ENCODE measurements at regions not wholly inside any gene's neighbourhood (a gene's known extent, or its start where the extent isn't known, plus 50 kb on each side); places are given as distances from the start of the nearest gene placed in this dataset.

DNA sequence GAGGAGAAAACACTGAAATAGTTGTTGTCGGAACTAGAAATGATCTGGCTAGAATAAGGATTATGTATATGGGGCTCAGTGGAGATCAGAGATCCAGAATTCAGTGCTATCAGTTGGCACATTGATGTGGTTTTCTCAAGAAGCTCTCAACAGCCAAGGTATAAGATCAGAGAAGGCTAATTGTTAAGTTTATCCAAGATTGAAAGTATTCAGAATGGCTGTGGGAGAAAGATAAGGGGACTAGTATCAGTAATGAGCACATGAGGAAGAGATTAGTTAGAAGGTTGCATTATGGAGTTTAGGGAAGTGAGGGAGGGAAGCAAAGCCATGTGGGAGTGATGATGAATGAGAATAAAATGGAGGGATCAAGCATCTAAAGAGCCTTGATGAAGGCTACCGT, 128.1 kb upstream of the MIS18BP1 start:
- no peak overlapping the region for H3K27ac ChIP-seq (ENCODE audit: insufficient read depth, low read length)
- ChIA-PET CTCF (no interaction called here), POLR2A (ENCODE audit: unreplicated experiment) (no interaction called here)
- no peak overlapping the region for H3K4me3 ChIP-seq (ENCODE audit: insufficient read depth, low read depth, low read length)
- ATAC-seq (ENCODE audit: low read depth) = no peak
- no peaks in the 10 kb centered on the region for H3K27me3 ChIP-seq (ENCODE audit: control insufficient read depth, insufficient read depth, low read length)
- H3K56ac ChIP-seq (ENCODE audit: extremely low read depth, insufficient read depth, low read length) = no peak overlapping the region
- no peak overlapping the region for H3K4me2 ChIP-seq (ENCODE audit: low read depth, low read length)
- dilution Hi-C loops (cut with HindIII; ENCODE audit: low sequenced_read_pairs, unreplicated experiment) = no loop called here
- no peak overlapping the region for H2BK5ac ChIP-seq (ENCODE audit: low read depth, low read length, poor library complexity, severe bottlenecking)
- no peak for DNase-seq
- H4K8ac ChIP-seq (ENCODE audit: low read depth in 2 of 2, low read length in 2 of 2) = no peak overlapping the region
- no peak overlapping the region for H3K14ac ChIP-seq (replicated peaks; ENCODE audit: low read depth, low read length)
- no peak overlapping the region for H3K23ac ChIP-seq (ENCODE audit: low read depth, low read length)
- no peak for TF ChIP-seq RAD21 (IDR thresholded peaks at IDR 0.05; ENCODE audit: low read length)
- TF ChIP-seq SMC3 (IDR thresholded peaks at IDR 0.05; ENCODE audit: low read depth, low read length) = no peak
- TF ChIP-seq, protein P1, sequence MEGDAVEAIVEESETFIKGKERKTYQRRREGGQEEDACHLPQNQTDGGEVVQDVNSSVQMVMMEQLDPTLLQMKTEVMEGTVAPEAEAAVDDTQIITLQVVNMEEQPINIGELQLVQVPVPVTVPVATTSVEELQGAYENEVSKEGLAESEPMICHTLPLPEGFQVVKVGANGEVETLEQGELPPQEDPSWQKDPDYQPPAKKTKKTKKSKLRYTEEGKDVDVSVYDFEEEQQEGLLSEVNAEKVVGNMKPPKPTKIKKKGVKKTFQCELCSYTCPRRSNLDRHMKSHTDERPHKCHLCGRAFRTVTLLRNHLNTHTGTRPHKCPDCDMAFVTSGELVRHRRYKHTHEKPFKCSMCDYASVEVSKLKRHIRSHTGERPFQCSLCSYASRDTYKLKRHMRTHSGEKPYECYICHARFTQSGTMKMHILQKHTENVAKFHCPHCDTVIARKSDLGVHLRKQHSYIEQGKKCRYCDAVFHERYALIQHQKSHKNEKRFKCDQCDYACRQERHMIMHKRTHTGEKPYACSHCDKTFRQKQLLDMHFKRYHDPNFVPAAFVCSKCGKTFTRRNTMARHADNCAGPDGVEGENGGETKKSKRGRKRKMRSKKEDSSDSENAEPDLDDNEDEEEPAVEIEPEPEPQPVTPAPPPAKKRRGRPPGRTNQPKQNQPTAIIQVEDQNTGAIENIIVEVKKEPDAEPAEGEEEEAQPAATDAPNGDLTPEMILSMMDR (conservative IDR thresholded peaks at IDR 0.05; ENCODE audit: low read depth, low read length) = no peak
- TF ChIP-seq, protein P2, sequence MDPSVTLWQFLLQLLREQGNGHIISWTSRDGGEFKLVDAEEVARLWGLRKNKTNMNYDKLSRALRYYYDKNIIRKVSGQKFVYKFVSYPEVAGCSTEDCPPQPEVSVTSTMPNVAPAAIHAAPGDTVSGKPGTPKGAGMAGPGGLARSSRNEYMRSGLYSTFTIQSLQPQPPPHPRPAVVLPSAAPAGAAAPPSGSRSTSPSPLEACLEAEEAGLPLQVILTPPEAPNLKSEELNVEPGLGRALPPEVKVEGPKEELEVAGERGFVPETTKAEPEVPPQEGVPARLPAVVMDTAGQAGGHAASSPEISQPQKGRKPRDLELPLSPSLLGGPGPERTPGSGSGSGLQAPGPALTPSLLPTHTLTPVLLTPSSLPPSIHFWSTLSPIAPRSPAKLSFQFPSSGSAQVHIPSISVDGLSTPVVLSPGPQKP (IDR thresholded peaks at IDR 0.05; ENCODE audit: borderline replicate concordance, low read depth, low read length) = no peak
- TF ChIP-seq FOS (IDR thresholded peaks at IDR 0.05; ENCODE audit: low read depth, low read length) = no peak
- no peak for TF ChIP-seq MXI1 (IDR thresholded peaks at IDR 0.05; ENCODE audit: borderline replicate concordance, low read depth, low read length)
- no peak for TF ChIP-seq RFX5 (IDR thresholded peaks at IDR 0.05; ENCODE audit: low read depth, low read length)
- TF ChIP-seq MAFK (IDR thresholded peaks at IDR 0.05; ENCODE audit: low read depth, low read length) = no peak
- no peak for TF ChIP-seq NFE2L2 (IDR thresholded peaks at IDR 0.05; ENCODE audit: low read depth, low read length)
- TF ChIP-seq BHLHE40 (IDR thresholded peaks at IDR 0.05; ENCODE audit: low read depth, low read length) = no peak
- no peak for TF ChIP-seq MAZ (IDR thresholded peaks at IDR 0.05; ENCODE audit: borderline replicate concordance, low read depth, low read length)
- TF ChIP-seq, protein P3, sequence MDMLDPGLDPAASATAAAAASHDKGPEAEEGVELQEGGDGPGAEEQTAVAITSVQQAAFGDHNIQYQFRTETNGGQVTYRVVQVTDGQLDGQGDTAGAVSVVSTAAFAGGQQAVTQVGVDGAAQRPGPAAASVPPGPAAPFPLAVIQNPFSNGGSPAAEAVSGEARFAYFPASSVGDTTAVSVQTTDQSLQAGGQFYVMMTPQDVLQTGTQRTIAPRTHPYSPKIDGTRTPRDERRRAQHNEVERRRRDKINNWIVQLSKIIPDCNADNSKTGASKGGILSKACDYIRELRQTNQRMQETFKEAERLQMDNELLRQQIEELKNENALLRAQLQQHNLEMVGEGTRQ (IDR thresholded peaks at IDR 0.05; ENCODE audit: low read depth, low read length) = no peak
- TF ChIP-seq RCOR1 (IDR thresholded peaks at IDR 0.05; ENCODE audit: insufficient replicate concordance, low read length) = no peak
- TF ChIP-seq POLR2A (IDR thresholded peaks at IDR 0.05; ENCODE audit: low read depth, low read length) = no peak
- TF ChIP-seq CEBPB (IDR thresholded peaks at IDR 0.05; ENCODE audit: low read depth, low read length) = no peak
- no peak for TF ChIP-seq CHD1 (IDR thresholded peaks at IDR 0.05; ENCODE audit: low read depth, low read length)
- no peak overlapping the region for H2AK9ac ChIP-seq (replicated peaks; ENCODE audit: low read depth, low read length, poor library complexity)
- H2BK20ac ChIP-seq (ENCODE audit: low read depth, low read length) = no peak overlapping the region
- H4K20me1 ChIP-seq (ENCODE audit: insufficient read depth, low read length) = no peaks in the 10 kb centered on the region
- 17% methylated on average over 1 of the region's 2 CpGs; no CpG with 5 or more reads in 1 of the 2 experiments for WGBS, 2 experiments (ENCODE audit: extremely low coverage in 2 of 2, insufficient read length in 1 of 2)
- H3K79me1 ChIP-seq (ENCODE audit: low read depth in 1 of 2, low read length in 2 of 2) = no peaks in the 10 kb centered on the region
- in situ Hi-C loops (cut with MboI; ENCODE audit: low sequenced_read_pairs) = no loop called here
- H3K9ac ChIP-seq (ENCODE audit: low read depth, low read length) = no peak overlapping the region
- H2AFZ ChIP-seq (replicated peaks; ENCODE audit: low read length, poor library complexity) = no peak overlapping the region
- no peak overlapping the region for H2BK120ac ChIP-seq (ENCODE audit: low read depth, low read length)
- no TSS peak for BruUV-seq (replicated peaks)
- no peak overlapping the region for H2AK5ac ChIP-seq (ENCODE audit: low read depth, low read length)
- intact Hi-C loops (cut with micrococcal nuclease) = no loop called here
- H3K18ac ChIP-seq (ENCODE audit: low read depth, low read length) = no peak overlapping the region
- no peak overlapping the region for H3K4ac ChIP-seq (ENCODE audit: low read depth, low read length)
- H3K36me3 ChIP-seq (ENCODE audit: control insufficient read depth, insufficient read depth, low read length) = no peaks in the 10 kb centered on the region
- no peak overlapping the region for H2BK15ac ChIP-seq (ENCODE audit: low read depth, low read length)
- H4K91ac ChIP-seq (ENCODE audit: insufficient read depth, low read depth, low read length) = no peak overlapping the region
- no peaks in the 10 kb centered on the region for H3K4me1 ChIP-seq (ENCODE audit: control insufficient read depth, insufficient read depth, low read length)
- no peaks in the 10 kb centered on the region for H3K9me1 ChIP-seq (ENCODE audit: insufficient read depth, low read length)
- H4K5ac ChIP-seq (ENCODE audit: low read depth, low read length) = no peak overlapping the region
- H3K9me3 ChIP-seq (ENCODE audit: control insufficient read depth, insufficient read depth, low read length) = peaks cover 14% of the 10 kb centered on the region; the same call in 1 of the 2 replicates
